Keratinocyte (primary cell): ENCODE measurements at regions not wholly inside any gene's neighbourhood (a gene's known extent, or its start where the extent isn't known, plus 50 kb on each side); places are given as distances from the start of the nearest gene placed in this dataset.

Source experiments
- EZH2 ChIP-seq: IDR thresholded peaks from one replicate; pipeline ENCODE4 v1.6.1; 2012; ENCODE audit warnings: inconsistent platforms, mild to moderate bottlenecking, low read length, moderate library complexity
- TF ChIP-seq, protein P1 (sequence below), 3 experiments: IDR thresholded peaks in 1 of 3; conservative IDR thresholded peaks in 1 of 3; optimal IDR thresholded peaks in 1 of 3; 2 replicates in 2 of 3; 3 replicates in 1 of 3; pipeline versions ENCODE3 to v1.5.1; 2011; ENCODE audit warnings: low read length in 3 of 3, mild to moderate bottlenecking in 3 of 3, moderate library complexity in 2 of 3, control low read depth in 1 of 3, inconsistent platforms in 1 of 3; ENCODE audit not compliant: insufficient read depth in 2 of 3; ENCODE audit errors: extremely low read depth in 1 of 3

DNA sequence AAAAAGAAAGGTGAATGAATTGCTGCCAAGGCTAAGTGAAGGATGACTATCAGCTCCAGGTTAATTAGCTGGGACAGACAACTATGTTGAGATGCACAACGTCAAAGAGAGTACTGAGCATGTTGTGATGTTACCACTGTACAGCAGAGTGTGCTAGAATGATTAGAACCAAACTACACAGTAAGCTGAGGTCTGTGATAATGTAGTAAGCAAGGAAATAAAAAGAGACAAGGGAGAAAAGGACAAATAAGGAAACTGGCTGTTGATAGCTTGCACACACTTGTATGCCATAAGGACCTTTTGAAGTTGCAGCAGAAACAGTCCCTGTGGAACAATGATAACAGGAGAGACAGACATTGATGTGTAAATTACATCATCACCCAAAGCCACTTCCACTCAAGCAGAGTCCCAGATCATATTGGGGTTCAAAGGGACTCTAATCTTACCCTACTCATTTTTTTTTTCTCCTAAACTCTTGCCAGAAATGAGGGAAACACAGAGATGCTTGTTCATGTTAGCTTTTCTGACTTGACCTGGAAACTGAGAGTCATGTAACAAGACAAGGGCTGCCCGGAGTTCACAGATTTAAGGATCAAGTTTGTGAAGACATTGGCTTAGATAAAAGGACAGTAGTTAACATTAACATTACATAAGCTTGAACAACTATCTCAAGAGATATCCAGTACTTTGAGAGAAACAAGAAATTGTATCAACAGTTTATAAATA lies 189.9 kb downstream of the CENPW start:
- TF ChIP-seq, protein P1, sequence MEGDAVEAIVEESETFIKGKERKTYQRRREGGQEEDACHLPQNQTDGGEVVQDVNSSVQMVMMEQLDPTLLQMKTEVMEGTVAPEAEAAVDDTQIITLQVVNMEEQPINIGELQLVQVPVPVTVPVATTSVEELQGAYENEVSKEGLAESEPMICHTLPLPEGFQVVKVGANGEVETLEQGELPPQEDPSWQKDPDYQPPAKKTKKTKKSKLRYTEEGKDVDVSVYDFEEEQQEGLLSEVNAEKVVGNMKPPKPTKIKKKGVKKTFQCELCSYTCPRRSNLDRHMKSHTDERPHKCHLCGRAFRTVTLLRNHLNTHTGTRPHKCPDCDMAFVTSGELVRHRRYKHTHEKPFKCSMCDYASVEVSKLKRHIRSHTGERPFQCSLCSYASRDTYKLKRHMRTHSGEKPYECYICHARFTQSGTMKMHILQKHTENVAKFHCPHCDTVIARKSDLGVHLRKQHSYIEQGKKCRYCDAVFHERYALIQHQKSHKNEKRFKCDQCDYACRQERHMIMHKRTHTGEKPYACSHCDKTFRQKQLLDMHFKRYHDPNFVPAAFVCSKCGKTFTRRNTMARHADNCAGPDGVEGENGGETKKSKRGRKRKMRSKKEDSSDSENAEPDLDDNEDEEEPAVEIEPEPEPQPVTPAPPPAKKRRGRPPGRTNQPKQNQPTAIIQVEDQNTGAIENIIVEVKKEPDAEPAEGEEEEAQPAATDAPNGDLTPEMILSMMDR (optimal IDR thresholded peaks at IDR 0.05 in 1 of 3, IDR thresholded peaks at IDR 0.05 in 1 of 3, conservative IDR thresholded peaks at IDR 0.05 in 1 of 3; ENCODE audit: extremely low read depth in 1 of 3, insufficient read depth in 2 of 3, low read length in 3 of 3), result no peak
- TF ChIP-seq EZH2, result no peak
